GM23338 (cell line): ENCODE measurements at regions not wholly inside any gene's neighbourhood (a gene's known extent, or its start where the extent isn't known, plus 50 kb on each side); places are given as distances from the start of the nearest gene placed in this dataset.
A peak's percentile ranks its signal among the peaks of the same experiment; 100 is the strongest.

ENCODE experiments used
- ATAC-seq: fragments of 200-7000 bp; cut with Tn5 transposase; 3 replicates; pipeline ENCODE4 v1.9.1; 2020
- DNase-seq: peaks from one replicate; pipeline ENCODE4 v3.0.0-alpha.2; 2015; ENCODE audit warnings: low spot score
- H2AFZ ChIP-seq: fragments of 200-600 bp; sonication (generic); 2 replicates; pipeline ENCODE4 v1.8.0; 2016; ENCODE audit warnings: antibody characterized with exemption, mild to moderate bottlenecking, moderate library complexity
- H3F3A ChIP-seq: fragments of 200-600 bp; sonication (generic); replicated peaks from 2 replicates; pipeline ENCODE4 v1.8.0; 2017; ENCODE audit warnings: antibody characterized with exemption, mixed run types, low read depth
- H3K27ac ChIP-seq: fragments of 200-600 bp; sonication (generic); 2 replicates; pipeline ENCODE4 v1.6.1; 2016; ENCODE audit warnings: low read depth
- H3K27me3 ChIP-seq: fragments of 200-600 bp; sonication (generic); 2 replicates; pipeline ENCODE4 v1.8.0; 2016; ENCODE audit warnings: mild to moderate bottlenecking, mixed run types, moderate library complexity; ENCODE audit not compliant: insufficient read depth
- H3K36me3 ChIP-seq: fragments of 200-600 bp; sonication (generic); 2 replicates; pipeline ENCODE4 v1.8.0; 2016; ENCODE audit warnings: mild to moderate bottlenecking; ENCODE audit not compliant: insufficient read depth
- H3K4me1 ChIP-seq: fragments of 200-600 bp; sonication (generic); 2 replicates; pipeline ENCODE4 v1.8.0; 2016; ENCODE audit warnings: mild to moderate bottlenecking, moderate library complexity; ENCODE audit not compliant: insufficient read depth
- H3K4me2 ChIP-seq: fragments of 200-600 bp; sonication (generic); 2 replicates; pipeline ENCODE4 v1.7.1; 2017; ENCODE audit warnings: mixed run types
- H3K4me3 ChIP-seq: fragments of 200-600 bp; sonication (generic); 2 replicates; pipeline ENCODE4 v1.6.1; 2016; ENCODE audit warnings: mixed run types
- H3K79me2 ChIP-seq: fragments of 200-600 bp; sonication (generic); replicated peaks from 2 replicates; pipeline ENCODE4 v1.8.0; 2017; ENCODE audit warnings: mild to moderate bottlenecking; ENCODE audit not compliant: insufficient read depth
- H3K9me2 ChIP-seq: fragments of 200-600 bp; sonication (generic); 2 replicates; pipeline ENCODE4 v1.8.0; 2017; ENCODE audit not compliant: insufficient read depth
- H4K20me1 ChIP-seq: fragments of 200-600 bp; sonication (generic); replicated peaks from 2 replicates; pipeline ENCODE4 v1.8.0; 2017; ENCODE audit warnings: mild to moderate bottlenecking; ENCODE audit not compliant: insufficient read depth
- H3K27ac Mint-ChIP-seq: 2 replicates; pipeline ENCODE4 v1.8.0; 2020; ENCODE audit warnings: inconsistent platforms, mild to moderate bottlenecking, moderate library complexity, mixed read lengths
- H3K27me3 Mint-ChIP-seq: 3 replicates; pipeline ENCODE4 v1.8.0; 2022; ENCODE audit warnings: low read depth, mild to moderate bottlenecking, moderate library complexity, mixed read lengths, inconsistent platforms; ENCODE audit not compliant: insufficient read depth, poor library complexity
- H3K36me3 Mint-ChIP-seq: 3 replicates; pipeline ENCODE4 v1.8.0; 2021; ENCODE audit warnings: low read depth, mild to moderate bottlenecking, inconsistent platforms, moderate library complexity, mixed read lengths
- H3K4me1 Mint-ChIP-seq: 3 replicates; pipeline ENCODE4 v1.8.0; 2020; ENCODE audit warnings: mild to moderate bottlenecking, inconsistent platforms, mixed read lengths
- H3K4me3 Mint-ChIP-seq: 3 replicates; pipeline ENCODE4 v1.8.0; 2021; ENCODE audit warnings: moderate library complexity, mild to moderate bottlenecking, inconsistent platforms, mixed read lengths
- H3K9me3 Mint-ChIP-seq: 3 replicates; pipeline ENCODE4 v1.8.0; 2020; ENCODE audit warnings: moderate library complexity, mild to moderate bottlenecking, inconsistent platforms, mixed read lengths
- CTCF ChIP-seq, 2 experiments: fragments of 200-600 bp in 1 of 2; sonication (generic) in 1 of 2; conservative IDR thresholded peaks; 2 replicates each; pipeline versions ENCODE4 v1.5.1 to v1.6.1; 2016 to 2017; ENCODE audit warnings: antibody characterized with exemption in 2 of 2, low read depth in 2 of 2, mild to moderate bottlenecking in 2 of 2, moderate library complexity in 1 of 2
- ETS1 ChIP-seq: IDR thresholded peaks from 2 replicates; pipeline ENCODE4 v1.6.1; 2016; ENCODE audit warnings: antibody characterized with exemption
- EZH2 ChIP-seq: fragments of 200-600 bp; sonication (generic); IDR thresholded peaks from one replicate; pipeline ENCODE4 v1.8.0; 2017; ENCODE audit warnings: antibody characterized with exemption, mild to moderate bottlenecking, low read depth; ENCODE audit not compliant: unreplicated experiment
- EZH2phosphoT487 ChIP-seq: fragments of 200-600 bp; sonication (generic); IDR thresholded peaks from one replicate; pipeline ENCODE4 v1.8.1; 2018; ENCODE audit warnings: antibody characterized with exemption; ENCODE audit not compliant: unreplicated experiment
- JUNB ChIP-seq: IDR thresholded peaks from one replicate; pipeline ENCODE4 v1.6.1; 2016; ENCODE audit warnings: antibody characterized with exemption; ENCODE audit not compliant: unreplicated experiment
- POLR2AphosphoS5 ChIP-seq: IDR thresholded peaks from 2 replicates; pipeline ENCODE4 v1.6.1; 2016; ENCODE audit warnings: antibody characterized with exemption, low read depth
- STAT1 ChIP-seq: IDR thresholded peaks from one replicate; pipeline ENCODE4 v1.6.1; 2016; ENCODE audit warnings: antibody characterized with exemption; ENCODE audit not compliant: unreplicated experiment
- ZNF331 ChIP-seq: fragments of 250-450 bp; sonication (Bioruptor Pico); IDR thresholded peaks from 2 replicates; pipeline ENCODE4 v1.5.0; 2020; ENCODE audit warnings: low read depth, mild to moderate bottlenecking, moderate library complexity
- TF ChIP-seq, protein P1 (sequence below): IDR thresholded peaks from one replicate; pipeline ENCODE4 v1.6.1; 2018; ENCODE audit warnings: antibody characterized with exemption; ENCODE audit not compliant: unreplicated experiment
- TF ChIP-seq, protein P2 (sequence below): fragments of 250-450 bp; sonication (Bioruptor Pico); IDR thresholded peaks from 2 replicates; pipeline ENCODE4 v1.5.0; 2020; ENCODE audit warnings: mild to moderate bottlenecking, moderate library complexity

DNA sequence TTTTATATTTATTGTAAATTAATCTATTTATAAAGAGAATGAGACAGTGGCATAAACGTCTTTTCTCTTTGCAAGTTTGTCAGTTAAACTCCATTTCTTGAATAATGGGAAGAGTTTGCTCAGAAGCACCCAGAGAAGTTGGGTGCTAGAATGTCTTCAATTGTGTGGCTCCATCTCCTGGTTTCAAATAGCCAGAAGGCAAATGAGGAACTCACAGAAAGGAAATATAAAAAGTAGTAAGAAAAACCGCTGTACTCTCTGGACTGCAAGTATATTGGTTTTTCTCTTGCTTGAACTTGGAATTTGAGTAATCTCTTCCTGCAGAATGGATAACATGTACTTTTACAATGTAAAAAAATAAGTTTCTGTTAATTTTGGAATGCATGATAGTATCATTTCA, 217.5 kb downstream of the DPY19L2 start:
- H3K4me3 ChIP-seq, result no peak overlapping the region
- no peak for ATAC-seq
- Mint-ChIP-seq H3K27ac (no peak overlapping the region), H3K4me3 (no peak overlapping the region), H3K36me3 (no peaks in the 10 kb centered on the region), H3K27me3 (peaks cover 2% of the 10 kb centered on the region), H3K4me1 (no peaks in the 10 kb centered on the region), H3K9me3 (no peaks in the 10 kb centered on the region)
- H2AFZ ChIP-seq, result no peak overlapping the region
- no peaks in the 10 kb centered on the region for H3K79me2 ChIP-seq
- TF ChIP-seq JUNB, result no peak
- no peak for TF ChIP-seq EZH2
- TF ChIP-seq ETS1, result no peak
- TF ChIP-seq ZNF331, result no peak
- no peak for TF ChIP-seq EZH2phosphoT487
- no peak for TF ChIP-seq POLR2AphosphoS5
- peak in 1 of 2 experiments; percentile 22; a peak in 2 of 4 replicates for TF ChIP-seq CTCF (conservative IDR thresholded peaks at IDR 0.05; ENCODE audit: low read depth in 2 of 2)
- TF ChIP-seq, protein P1, sequence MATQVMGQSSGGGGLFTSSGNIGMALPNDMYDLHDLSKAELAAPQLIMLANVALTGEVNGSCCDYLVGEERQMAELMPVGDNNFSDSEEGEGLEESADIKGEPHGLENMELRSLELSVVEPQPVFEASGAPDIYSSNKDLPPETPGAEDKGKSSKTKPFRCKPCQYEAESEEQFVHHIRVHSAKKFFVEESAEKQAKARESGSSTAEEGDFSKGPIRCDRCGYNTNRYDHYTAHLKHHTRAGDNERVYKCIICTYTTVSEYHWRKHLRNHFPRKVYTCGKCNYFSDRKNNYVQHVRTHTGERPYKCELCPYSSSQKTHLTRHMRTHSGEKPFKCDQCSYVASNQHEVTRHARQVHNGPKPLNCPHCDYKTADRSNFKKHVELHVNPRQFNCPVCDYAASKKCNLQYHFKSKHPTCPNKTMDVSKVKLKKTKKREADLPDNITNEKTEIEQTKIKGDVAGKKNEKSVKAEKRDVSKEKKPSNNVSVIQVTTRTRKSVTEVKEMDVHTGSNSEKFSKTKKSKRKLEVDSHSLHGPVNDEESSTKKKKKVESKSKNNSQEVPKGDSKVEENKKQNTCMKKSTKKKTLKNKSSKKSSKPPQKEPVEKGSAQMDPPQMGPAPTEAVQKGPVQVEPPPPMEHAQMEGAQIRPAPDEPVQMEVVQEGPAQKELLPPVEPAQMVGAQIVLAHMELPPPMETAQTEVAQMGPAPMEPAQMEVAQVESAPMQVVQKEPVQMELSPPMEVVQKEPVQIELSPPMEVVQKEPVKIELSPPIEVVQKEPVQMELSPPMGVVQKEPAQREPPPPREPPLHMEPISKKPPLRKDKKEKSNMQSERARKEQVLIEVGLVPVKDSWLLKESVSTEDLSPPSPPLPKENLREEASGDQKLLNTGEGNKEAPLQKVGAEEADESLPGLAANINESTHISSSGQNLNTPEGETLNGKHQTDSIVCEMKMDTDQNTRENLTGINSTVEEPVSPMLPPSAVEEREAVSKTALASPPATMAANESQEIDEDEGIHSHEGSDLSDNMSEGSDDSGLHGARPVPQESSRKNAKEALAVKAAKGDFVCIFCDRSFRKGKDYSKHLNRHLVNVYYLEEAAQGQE, result no peak
- H3K4me1 ChIP-seq, result no peaks in the 10 kb centered on the region
- H3K27me3 ChIP-seq, result no peaks in the 10 kb centered on the region
- H3K36me3 ChIP-seq, result no peaks in the 10 kb centered on the region
- H3K27ac ChIP-seq, result no peak overlapping the region
- no peak overlapping the region for H3K4me2 ChIP-seq
- DNase-seq, result no peak
- H4K20me1 ChIP-seq, result no peaks in the 10 kb centered on the region
- H3K9me2 ChIP-seq, result no peaks in the 10 kb centered on the region
- no peaks in the 10 kb centered on the region for H3F3A ChIP-seq

DNA sequence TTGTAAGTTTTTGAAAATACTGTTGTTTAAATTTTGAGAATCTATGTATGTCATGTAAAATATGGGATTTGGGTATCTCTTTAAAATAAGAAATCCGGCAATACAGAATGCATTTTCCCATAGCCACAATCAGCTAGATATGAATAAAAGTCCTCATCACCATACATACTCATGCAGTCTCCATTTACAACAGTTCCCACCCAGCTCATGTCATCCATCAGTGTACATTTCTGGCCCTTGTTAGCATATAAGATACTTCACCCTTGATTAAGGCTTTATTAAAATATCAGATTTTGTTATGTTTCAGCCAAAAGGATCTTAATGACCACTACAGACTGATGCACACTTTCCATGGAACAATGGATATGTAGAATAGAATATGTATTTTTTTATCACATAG, 218.0 kb downstream of the DPY19L2 start:
- H3K36me3 Mint-ChIP-seq, result no peaks in the 10 kb centered on the region
- no peak overlapping the region for H3K4me3 Mint-ChIP-seq
- H3K4me1 Mint-ChIP-seq, result no peaks in the 10 kb centered on the region
- H3K27me3 Mint-ChIP-seq, result peaks cover 2% of the 10 kb centered on the region
- no peaks in the 10 kb centered on the region for H3F3A ChIP-seq
- H3K4me2 ChIP-seq, result no peak overlapping the region
- no peaks in the 10 kb centered on the region for H3K9me2 ChIP-seq
- H2AFZ ChIP-seq, result no peak overlapping the region
- H3K27ac Mint-ChIP-seq, result no peak overlapping the region
- H3K27ac ChIP-seq, result no peak overlapping the region
- no peak overlapping the region for H3K4me3 ChIP-seq
- no peaks in the 10 kb centered on the region for H4K20me1 ChIP-seq
- no peaks in the 10 kb centered on the region for H3K36me3 ChIP-seq
- no peaks in the 10 kb centered on the region for H3K27me3 ChIP-seq
- no peaks in the 10 kb centered on the region for H3K79me2 ChIP-seq
- no peaks in the 10 kb centered on the region for H3K9me3 Mint-ChIP-seq
- no peak for DNase-seq
- no peak for ATAC-seq
- no peaks in the 10 kb centered on the region for H3K4me1 ChIP-seq
- TF ChIP-seq, protein P2, sequence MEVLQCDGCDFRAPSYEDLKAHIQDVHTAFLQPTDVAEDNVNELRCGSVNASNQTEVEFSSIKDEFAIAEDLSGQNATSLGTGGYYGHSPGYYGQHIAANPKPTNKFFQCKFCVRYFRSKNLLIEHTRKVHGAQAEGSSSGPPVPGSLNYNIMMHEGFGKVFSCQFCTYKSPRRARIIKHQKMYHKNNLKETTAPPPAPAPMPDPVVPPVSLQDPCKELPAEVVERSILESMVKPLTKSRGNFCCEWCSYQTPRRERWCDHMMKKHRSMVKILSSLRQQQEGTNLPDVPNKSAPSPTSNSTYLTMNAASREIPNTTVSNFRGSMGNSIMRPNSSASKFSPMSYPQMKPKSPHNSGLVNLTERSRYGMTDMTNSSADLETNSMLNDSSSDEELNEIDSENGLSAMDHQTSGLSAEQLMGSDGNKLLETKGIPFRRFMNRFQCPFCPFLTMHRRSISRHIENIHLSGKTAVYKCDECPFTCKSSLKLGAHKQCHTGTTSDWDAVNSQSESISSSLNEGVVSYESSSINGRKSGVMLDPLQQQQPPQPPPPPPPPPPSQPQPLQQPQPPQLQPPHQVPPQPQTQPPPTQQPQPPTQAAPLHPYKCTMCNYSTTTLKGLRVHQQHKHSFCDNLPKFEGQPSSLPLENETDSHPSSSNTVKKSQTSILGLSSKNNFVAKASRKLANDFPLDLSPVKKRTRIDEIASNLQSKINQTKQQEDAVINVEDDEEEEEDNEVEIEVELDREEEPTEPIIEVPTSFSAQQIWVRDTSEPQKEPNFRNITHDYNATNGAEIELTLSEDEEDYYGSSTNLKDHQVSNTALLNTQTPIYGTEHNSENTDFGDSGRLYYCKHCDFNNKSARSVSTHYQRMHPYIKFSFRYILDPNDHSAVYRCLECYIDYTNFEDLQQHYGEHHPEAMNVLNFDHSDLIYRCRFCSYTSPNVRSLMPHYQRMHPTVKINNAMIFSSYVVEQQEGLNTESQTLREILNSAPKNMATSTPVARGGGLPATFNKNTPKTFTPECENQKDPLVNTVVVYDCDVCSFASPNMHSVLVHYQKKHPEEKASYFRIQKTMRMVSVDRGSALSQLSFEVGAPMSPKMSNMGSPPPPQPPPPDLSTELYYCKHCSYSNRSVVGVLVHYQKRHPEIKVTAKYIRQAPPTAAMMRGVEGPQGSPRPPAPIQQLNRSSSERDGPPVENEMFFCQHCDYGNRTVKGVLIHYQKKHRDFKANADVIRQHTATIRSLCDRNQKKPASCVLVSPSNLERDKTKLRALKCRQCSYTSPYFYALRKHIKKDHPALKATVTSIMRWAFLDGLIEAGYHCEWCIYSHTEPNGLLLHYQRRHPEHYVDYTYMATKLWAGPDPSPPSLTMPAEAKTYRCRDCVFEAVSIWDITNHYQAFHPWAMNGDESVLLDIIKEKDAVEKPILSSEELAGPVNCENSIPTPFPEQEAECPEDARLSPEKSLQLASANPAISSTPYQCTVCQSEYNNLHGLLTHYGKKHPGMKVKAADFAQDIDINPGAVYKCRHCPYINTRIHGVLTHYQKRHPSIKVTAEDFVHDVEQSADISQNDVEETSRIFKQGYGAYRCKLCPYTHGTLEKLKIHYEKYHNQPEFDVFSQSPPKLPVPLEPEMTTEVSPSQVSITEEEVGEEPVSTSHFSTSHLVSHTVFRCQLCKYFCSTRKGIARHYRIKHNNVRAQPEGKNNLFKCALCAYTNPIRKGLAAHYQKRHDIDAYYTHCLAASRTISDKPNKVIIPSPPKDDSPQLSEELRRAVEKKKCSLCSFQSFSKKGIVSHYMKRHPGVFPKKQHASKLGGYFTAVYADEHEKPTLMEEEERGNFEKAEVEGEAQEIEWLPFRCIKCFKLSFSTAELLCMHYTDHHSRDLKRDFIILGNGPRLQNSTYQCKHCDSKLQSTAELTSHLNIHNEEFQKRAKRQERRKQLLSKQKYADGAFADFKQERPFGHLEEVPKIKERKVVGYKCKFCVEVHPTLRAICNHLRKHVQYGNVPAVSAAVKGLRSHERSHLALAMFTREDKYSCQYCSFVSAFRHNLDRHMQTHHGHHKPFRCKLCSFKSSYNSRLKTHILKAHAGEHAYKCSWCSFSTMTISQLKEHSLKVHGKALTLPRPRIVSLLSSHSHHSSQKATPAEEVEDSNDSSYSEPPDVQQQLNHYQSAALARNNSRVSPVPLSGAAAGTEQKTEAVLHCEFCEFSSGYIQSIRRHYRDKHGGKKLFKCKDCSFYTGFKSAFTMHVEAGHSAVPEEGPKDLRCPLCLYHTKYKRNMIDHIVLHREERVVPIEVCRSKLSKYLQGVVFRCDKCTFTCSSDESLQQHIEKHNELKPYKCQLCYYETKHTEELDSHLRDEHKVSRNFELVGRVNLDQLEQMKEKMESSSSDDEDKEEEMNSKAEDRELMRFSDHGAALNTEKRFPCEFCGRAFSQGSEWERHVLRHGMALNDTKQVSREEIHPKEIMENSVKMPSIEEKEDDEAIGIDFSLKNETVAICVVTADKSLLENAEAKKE (CRISPR knock-in tag), result no peak
- no peak for TF ChIP-seq STAT1
